ENCODE measurements at regions not wholly inside any gene's neighbourhood (a gene's known extent, or its start where the extent isn't known, plus 50 kb on each side); places are given as distances from the start of the nearest gene placed in this dataset.

GRCh38 chr10:53543410-53543809 is 770.8 kb upstream of the MBL2 start:
- no peak for TF ChIP-seq POLR2A (IDR thresholded peaks at IDR 0.05)
- TF ChIP-seq CTCF (IDR thresholded peaks at IDR 0.05) = no peak
